GM23338 (cell line): ENCODE measurements at regions not wholly inside any gene's neighbourhood (a gene's known extent, or its start where the extent isn't known, plus 50 kb on each side); places are given as distances from the start of the nearest gene placed in this dataset. TPM values are rescaled to one million over a fixed set of nuclear protein-coding genes. Genes with fewer than 3 reads are reported as not detected.
"Not testable (repeated sequence)": the region's sequence is repeated elsewhere in the genome, so short reads cannot be mapped to it uniquely, and the experiment has no call there.

Source experiments
- ATAC-seq: fragments of 200-7000 bp; cut with Tn5 transposase; 3 replicates; pipeline ENCODE4 v1.9.1; 2020
- DNase-seq: peaks from one replicate; pipeline ENCODE4 v3.0.0-alpha.2; 2015; ENCODE audit warnings: low spot score
- H2AFZ ChIP-seq: fragments of 200-600 bp; sonication (generic); 2 replicates; pipeline ENCODE4 v1.8.0; 2016; ENCODE audit warnings: antibody characterized with exemption, mild to moderate bottlenecking, moderate library complexity
- H3F3A ChIP-seq: fragments of 200-600 bp; sonication (generic); replicated peaks from 2 replicates; pipeline ENCODE4 v1.8.0; 2017; ENCODE audit warnings: antibody characterized with exemption, mixed run types, low read depth
- H3K27ac ChIP-seq: fragments of 200-600 bp; sonication (generic); 2 replicates; pipeline ENCODE4 v1.6.1; 2016; ENCODE audit warnings: low read depth
- H3K27me3 ChIP-seq: fragments of 200-600 bp; sonication (generic); 2 replicates; pipeline ENCODE4 v1.8.0; 2016; ENCODE audit warnings: mild to moderate bottlenecking, mixed run types, moderate library complexity; ENCODE audit not compliant: insufficient read depth
- H3K36me3 ChIP-seq: fragments of 200-600 bp; sonication (generic); 2 replicates; pipeline ENCODE4 v1.8.0; 2016; ENCODE audit warnings: mild to moderate bottlenecking; ENCODE audit not compliant: insufficient read depth
- H3K4me1 ChIP-seq: fragments of 200-600 bp; sonication (generic); 2 replicates; pipeline ENCODE4 v1.8.0; 2016; ENCODE audit warnings: mild to moderate bottlenecking, moderate library complexity; ENCODE audit not compliant: insufficient read depth
- H3K4me2 ChIP-seq: fragments of 200-600 bp; sonication (generic); 2 replicates; pipeline ENCODE4 v1.7.1; 2017; ENCODE audit warnings: mixed run types
- H3K4me3 ChIP-seq: fragments of 200-600 bp; sonication (generic); 2 replicates; pipeline ENCODE4 v1.6.1; 2016; ENCODE audit warnings: mixed run types
- H3K79me2 ChIP-seq: fragments of 200-600 bp; sonication (generic); replicated peaks from 2 replicates; pipeline ENCODE4 v1.8.0; 2017; ENCODE audit warnings: mild to moderate bottlenecking; ENCODE audit not compliant: insufficient read depth
- H3K9me2 ChIP-seq: fragments of 200-600 bp; sonication (generic); 2 replicates; pipeline ENCODE4 v1.8.0; 2017; ENCODE audit not compliant: insufficient read depth
- H4K20me1 ChIP-seq: fragments of 200-600 bp; sonication (generic); replicated peaks from 2 replicates; pipeline ENCODE4 v1.8.0; 2017; ENCODE audit warnings: mild to moderate bottlenecking; ENCODE audit not compliant: insufficient read depth
- H3K27ac Mint-ChIP-seq: 2 replicates; pipeline ENCODE4 v1.8.0; 2020; ENCODE audit warnings: inconsistent platforms, mild to moderate bottlenecking, moderate library complexity, mixed read lengths
- H3K27me3 Mint-ChIP-seq: 3 replicates; pipeline ENCODE4 v1.8.0; 2022; ENCODE audit warnings: low read depth, mild to moderate bottlenecking, moderate library complexity, mixed read lengths, inconsistent platforms; ENCODE audit not compliant: insufficient read depth, poor library complexity
- H3K36me3 Mint-ChIP-seq: 3 replicates; pipeline ENCODE4 v1.8.0; 2021; ENCODE audit warnings: low read depth, mild to moderate bottlenecking, inconsistent platforms, moderate library complexity, mixed read lengths
- H3K4me1 Mint-ChIP-seq: 3 replicates; pipeline ENCODE4 v1.8.0; 2020; ENCODE audit warnings: mild to moderate bottlenecking, inconsistent platforms, mixed read lengths
- H3K4me3 Mint-ChIP-seq: 3 replicates; pipeline ENCODE4 v1.8.0; 2021; ENCODE audit warnings: moderate library complexity, mild to moderate bottlenecking, inconsistent platforms, mixed read lengths
- H3K9me3 Mint-ChIP-seq: 3 replicates; pipeline ENCODE4 v1.8.0; 2020; ENCODE audit warnings: moderate library complexity, mild to moderate bottlenecking, inconsistent platforms, mixed read lengths
- small RNA-seq: library from RNA; depleted of rRNA; stranded (forward); fragments of <200 nt; gene quantifications from one replicate; pipeline ENCODE3, GENCODE V24; 2014; ENCODE audit warnings: low replicate concordance

DNA sequence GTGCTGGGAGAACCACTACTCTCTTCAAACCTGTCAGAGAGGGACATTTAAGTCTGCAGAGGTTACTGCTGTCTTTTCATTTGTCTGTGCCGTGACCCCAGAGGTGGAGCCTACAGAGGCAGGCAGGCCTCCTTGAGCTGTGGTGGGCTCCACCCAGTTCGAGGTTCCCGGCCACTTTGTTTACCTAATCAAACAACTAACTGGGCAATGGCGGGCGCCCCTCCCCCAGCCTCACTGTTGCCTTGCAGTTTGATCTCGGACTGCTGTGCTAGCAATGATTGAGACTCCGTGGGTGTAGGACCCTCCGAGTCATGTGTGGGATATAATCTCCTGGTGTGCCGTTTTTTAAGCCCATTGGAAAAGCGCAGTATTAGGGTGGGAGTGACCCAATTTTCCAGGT is 69.0 kb upstream of the KLHL4 start:
- not testable (repeated sequence) for H3F3A ChIP-seq, H3K27ac ChIP-seq, H3K4me1 Mint-ChIP-seq, H3K9me2 ChIP-seq, H3K4me2 ChIP-seq, H3K4me3 Mint-ChIP-seq, H3K27ac Mint-ChIP-seq, H3K79me2 ChIP-seq, H3K4me1 ChIP-seq, H3K27me3 Mint-ChIP-seq, H4K20me1 ChIP-seq, ATAC-seq, H2AFZ ChIP-seq, H3K4me3 ChIP-seq, H3K36me3 ChIP-seq, DNase-seq, H3K27me3 ChIP-seq
- Mint-ChIP-seq H3K36me3 (peaks cover 23% of the 10 kb centered on the region), H3K9me3 (peaks cover 31% of the 10 kb centered on the region)

DNA sequence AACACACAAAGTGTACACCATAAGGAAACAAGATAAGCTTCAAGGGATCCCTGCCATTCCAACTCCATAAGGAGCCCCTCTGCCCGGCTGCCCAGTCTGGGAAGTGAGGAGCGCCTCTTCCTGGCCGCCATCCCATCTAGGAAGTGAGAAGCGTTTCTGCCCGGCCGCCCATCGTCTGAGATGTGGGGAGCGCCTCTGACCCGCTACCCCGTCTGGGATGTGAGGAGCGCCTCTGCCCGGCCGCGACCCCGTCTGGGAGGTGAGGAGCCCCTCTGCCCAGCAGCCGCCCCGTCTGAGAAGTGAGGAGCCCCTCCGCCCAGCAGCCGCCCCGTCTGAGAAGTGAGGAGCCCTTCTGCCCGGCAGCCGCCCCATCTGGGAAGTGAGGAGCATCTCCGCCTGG is 51.8 kb upstream of the KLHL4 start:
- H4K20me1 ChIP-seq, DNase-seq, H3K4me3 Mint-ChIP-seq, ATAC-seq, H3K27me3 Mint-ChIP-seq, H3K4me1 Mint-ChIP-seq, H3K27me3 ChIP-seq, H3F3A ChIP-seq, H2AFZ ChIP-seq, H3K27ac Mint-ChIP-seq, H3K4me2 ChIP-seq, H3K27ac ChIP-seq, H3K4me1 ChIP-seq, H3K79me2 ChIP-seq, H3K36me3 ChIP-seq, H3K9me2 ChIP-seq, H3K4me3 ChIP-seq: not testable (repeated sequence)
- H3K9me3 Mint-ChIP-seq: peaks cover 26% of the 10 kb centered on the region
- peaks cover 13% of the 10 kb centered on the region for H3K36me3 Mint-ChIP-seq

Small RNAs in the stretch of these regions (small RNA-seq; reads per million reads assigned to genes)
- gene Z96811.1: not detected
